Fibroblast of peridontal ligament (primary cell): ENCODE measurements at regions not wholly inside any gene's neighbourhood (a gene's known extent, or its start where the extent isn't known, plus 50 kb on each side); places are given as distances from the start of the nearest gene placed in this dataset.
"Not testable (repeated sequence)": the region's sequence is repeated elsewhere in the genome, so short reads cannot be mapped to it uniquely, and the experiment has no call there.

Experiments
- DNase-seq: peaks from one replicate; pipeline ENCODE4 v3.0.0-alpha.2; 2010; ENCODE audit errors: extremely low read depth

- DNase-seq: no peak
Measured at GRCh38 chr3:115204475-115204874, 57.4 kb upstream of the ZBTB20 start.

GRCh38 chr3:115208066-115208750, 61.1 kb upstream of the ZBTB20 start:
- DNase-seq: no peak

GRCh38 chr3:115211810-115212492, 64.9 kb upstream of the ZBTB20 start:
- no peak for DNase-seq

- DNase-seq: no peak
Measured at GRCh38 chr3:115212615-115213014, 65.5 kb upstream of the ZBTB20 start.

GRCh38 chr3:115213052-115213451, 66.0 kb upstream of the ZBTB20 start:
- not testable (repeated sequence) for DNase-seq

GRCh38 chr3:115217292-115217677, 70.2 kb upstream of the ZBTB20 start:
- no peak for DNase-seq

GRCh38 chr3:115217678-115218451, 70.8 kb upstream of the ZBTB20 start:
- peak; percentile 82 for DNase-seq

GRCh38 chr3:115218859-115219258, 71.8 kb upstream of the ZBTB20 start:
- no peak for DNase-seq

- DNase-seq: no peak
Measured at GRCh38 chr3:115224687-115225086, 77.6 kb upstream of the ZBTB20 start.

GRCh38 chr3:115226844-115227445, 79.9 kb upstream of the ZBTB20 start:
- DNase-seq: no peak

- no peak for DNase-seq
Measured at GRCh38 chr3:115227461-115227860, 80.4 kb upstream of the ZBTB20 start.

GRCh38 chr3:115228266-115228665, 81.2 kb upstream of the ZBTB20 start:
- no peak for DNase-seq

- no peak for DNase-seq
Measured at GRCh38 chr3:115232167-115232566, 85.1 kb upstream of the ZBTB20 start.

GRCh38 chr3:115233021-115233420, 85.9 kb upstream of the ZBTB20 start:
- no peak for DNase-seq

GRCh38 chr3:115236496-115236895, 89.4 kb upstream of the ZBTB20 start:
- DNase-seq: no peak

GRCh38 chr3:115239717-115240116, 92.6 kb upstream of the ZBTB20 start:
- peak; percentile 97 for DNase-seq

- no peak for DNase-seq
Measured at GRCh38 chr3:115244350-115244749, 97.3 kb upstream of the ZBTB20 start.

GRCh38 chr3:115245438-115245837, 98.3 kb upstream of the ZBTB20 start:
- DNase-seq: peak; percentile 93

GRCh38 chr3:115245899-115246298, 98.8 kb upstream of the ZBTB20 start:
- DNase-seq: no peak

GRCh38 chr3:115246461-115247020, 99.5 kb upstream of the ZBTB20 start:
- DNase-seq: peak; percentile 47

- no peak for DNase-seq
Measured at GRCh38 chr3:115248274-115248673, 101.2 kb upstream of the ZBTB20 start.

GRCh38 chr3:115251509-115251908, 104.4 kb upstream of the ZBTB20 start:
- DNase-seq: no peak
